Activated naive CD4-positive, alpha-beta T cell treated with anti-CD3 and anti-CD28 coated beads, Interleukin-2, amount 50 U/mL, for 24 hours (primary cell): ENCODE measurements at regions not wholly inside any gene's neighbourhood (a gene's known extent, or its start where the extent isn't known, plus 50 kb on each side); places are given as distances from the start of the nearest gene placed in this dataset.

ENCODE experiments used
- H3K27ac Mint-ChIP-seq: one replicate; pipeline ENCODE4 v1.8.0; 2021; ENCODE audit warnings: mild to moderate bottlenecking, mixed read lengths
- H3K27me3 Mint-ChIP-seq: one replicate; pipeline ENCODE4 v1.8.0; 2021; ENCODE audit warnings: mixed read lengths
- H3K36me3 Mint-ChIP-seq: one replicate; pipeline ENCODE4 v1.8.0; 2021; ENCODE audit warnings: mixed read lengths
- H3K4me1 Mint-ChIP-seq: one replicate; pipeline ENCODE4 v1.8.0; 2021; ENCODE audit warnings: mixed read lengths
- H3K4me3 Mint-ChIP-seq: one replicate; pipeline ENCODE4 v1.8.0; 2021; ENCODE audit warnings: mild to moderate bottlenecking, mixed read lengths
- H3K9me3 Mint-ChIP-seq: one replicate; pipeline ENCODE4 v1.8.0; 2021; ENCODE audit warnings: mixed read lengths

- H3K4me3 Mint-ChIP-seq: no peak overlapping the region
- no peak overlapping the region for H3K27ac Mint-ChIP-seq
- H3K27me3 Mint-ChIP-seq: no peaks in the 10 kb centered on the region
- H3K36me3 Mint-ChIP-seq: peaks cover 10% of the 10 kb centered on the region
- H3K4me1 Mint-ChIP-seq: no peaks in the 10 kb centered on the region
- peaks cover 14% of the 10 kb centered on the region for H3K9me3 Mint-ChIP-seq
Observed at GRCh38 chr2:7766088-7766722, 849.0 kb downstream of the RNF144A start.

- Mint-ChIP-seq H3K27ac (no peak overlapping the region), H3K4me1 (no peaks in the 10 kb centered on the region), H3K4me3 (no peak overlapping the region), H3K27me3 (no peaks in the 10 kb centered on the region), H3K36me3 (peaks cover 10% of the 10 kb centered on the region), H3K9me3 (peaks cover 14% of the 10 kb centered on the region)
Observed at GRCh38 chr2:7766978-7767565, 849.9 kb downstream of the RNF144A start.

DNA sequence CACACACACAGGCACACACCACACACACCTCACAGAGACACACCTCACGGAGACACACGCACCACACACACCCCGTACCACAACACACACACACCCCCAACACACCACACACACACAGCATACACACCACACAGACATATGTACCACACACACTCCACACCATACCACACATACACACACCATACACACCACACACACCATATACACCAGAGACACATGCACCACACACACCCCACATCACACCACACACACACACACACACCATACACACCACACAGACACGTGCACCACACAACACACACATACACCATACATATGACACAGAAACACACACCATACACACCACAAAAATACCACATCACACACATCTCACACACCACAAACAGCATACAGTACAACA is 850.7 kb downstream of the RNF144A start:
- peaks cover 10% of the 10 kb centered on the region for H3K9me3 Mint-ChIP-seq
- H3K27ac Mint-ChIP-seq: no peak overlapping the region
- peaks cover 8% of the 10 kb centered on the region for H3K36me3 Mint-ChIP-seq
- H3K27me3 Mint-ChIP-seq: no peaks in the 10 kb centered on the region
- H3K4me3 Mint-ChIP-seq: no peak overlapping the region
- peaks cover under 1% of the 10 kb centered on the region for H3K4me1 Mint-ChIP-seq

- no peaks in the 10 kb centered on the region for H3K9me3 Mint-ChIP-seq
- H3K27me3 Mint-ChIP-seq: no peaks in the 10 kb centered on the region
- peaks cover 1% of the 10 kb centered on the region for H3K36me3 Mint-ChIP-seq
- no peak overlapping the region for H3K27ac Mint-ChIP-seq
- peaks cover 12% of the 10 kb centered on the region for H3K4me1 Mint-ChIP-seq
- H3K4me3 Mint-ChIP-seq: no peak overlapping the region
Observed at GRCh38 chr2:7771781-7772180, 854.6 kb downstream of the RNF144A start.

DNA sequence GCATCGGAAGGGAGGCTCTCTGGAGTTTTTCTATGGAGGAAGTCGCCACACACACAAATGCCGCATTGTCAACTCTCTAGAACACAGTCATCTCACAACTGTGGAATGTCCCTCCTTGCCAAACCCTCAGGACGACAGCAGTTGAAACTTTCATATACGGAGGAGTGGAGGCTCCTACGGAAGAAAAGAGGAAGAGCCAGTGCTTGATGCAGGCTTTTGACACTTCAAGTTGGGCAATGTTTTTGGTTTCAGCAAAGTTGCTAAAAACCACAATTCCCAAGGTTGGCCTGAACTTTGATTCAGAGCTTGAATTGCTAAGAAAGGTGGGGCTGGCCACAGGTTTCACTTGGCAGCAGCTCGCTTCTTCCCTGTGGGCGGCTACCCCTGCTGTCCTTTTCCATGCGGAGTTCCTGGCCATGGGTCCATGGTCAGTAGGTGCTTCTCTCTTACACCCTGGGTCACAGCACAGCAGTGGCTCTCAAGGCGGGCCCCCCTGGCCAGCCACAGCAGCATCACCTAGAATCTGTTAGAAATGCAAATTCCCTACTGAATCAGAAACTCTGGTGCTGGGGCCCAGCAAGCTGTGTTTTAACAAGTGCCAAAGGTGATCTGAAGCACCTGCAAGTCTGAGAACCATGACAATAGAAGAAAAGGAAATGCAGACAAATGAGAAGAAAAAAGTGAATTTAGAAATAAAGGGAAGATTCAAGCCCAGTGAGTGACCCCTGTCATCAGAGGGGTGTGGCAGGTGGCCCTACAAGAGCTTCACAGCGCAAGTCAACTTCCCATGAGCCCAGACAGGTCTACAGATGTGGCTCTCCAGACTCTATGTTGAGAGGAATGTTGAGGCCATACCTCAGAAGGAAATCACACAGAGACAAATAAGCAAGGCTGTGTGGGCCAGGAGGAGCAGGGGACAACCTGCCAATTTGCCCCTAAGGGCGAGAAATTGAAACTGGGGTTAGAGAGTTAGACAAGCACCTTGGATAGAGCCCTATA is 856.4 kb downstream of the RNF144A start:
- Mint-ChIP-seq H3K27me3 (no peaks in the 10 kb centered on the region), H3K36me3 (peaks cover 1% of the 10 kb centered on the region), H3K27ac (no peak overlapping the region), H3K4me3 (no peak overlapping the region), H3K4me1 (peaks cover 12% of the 10 kb centered on the region), H3K9me3 (no peaks in the 10 kb centered on the region)

DNA sequence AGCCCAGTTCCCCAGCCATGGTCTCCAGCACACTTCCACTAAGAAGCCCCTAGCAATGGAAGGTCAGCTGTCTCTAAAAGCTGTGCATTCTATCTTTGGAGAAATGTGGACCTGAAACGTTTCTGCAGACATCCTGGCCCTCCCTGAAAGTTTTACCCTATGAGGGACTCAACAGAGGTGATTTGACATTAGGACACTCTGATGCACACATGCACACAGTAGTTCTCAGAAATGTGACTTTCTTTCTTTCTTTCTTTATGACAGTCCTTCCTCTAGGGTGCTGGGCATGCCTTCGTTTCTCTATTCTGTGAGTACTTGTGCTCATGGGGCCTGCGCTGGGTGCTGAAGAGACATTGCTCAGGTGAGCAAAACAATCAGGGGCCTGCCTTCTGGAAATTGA is 857.3 kb downstream of the RNF144A start:
- no peaks in the 10 kb centered on the region for H3K27me3 Mint-ChIP-seq
- no peak overlapping the region for H3K4me3 Mint-ChIP-seq
- peaks cover 1% of the 10 kb centered on the region for H3K36me3 Mint-ChIP-seq
- H3K27ac Mint-ChIP-seq: no peak overlapping the region
- peaks cover 12% of the 10 kb centered on the region for H3K4me1 Mint-ChIP-seq
- no peaks in the 10 kb centered on the region for H3K9me3 Mint-ChIP-seq

- Mint-ChIP-seq H3K4me3 (no peak overlapping the region), H3K4me1 (peaks cover 12% of the 10 kb centered on the region), H3K36me3 (no peaks in the 10 kb centered on the region), H3K27me3 (no peaks in the 10 kb centered on the region), H3K27ac (no peak overlapping the region), H3K9me3 (no peaks in the 10 kb centered on the region)
Observed at GRCh38 chr2:7777668-7778067, 860.5 kb downstream of the RNF144A start.

DNA sequence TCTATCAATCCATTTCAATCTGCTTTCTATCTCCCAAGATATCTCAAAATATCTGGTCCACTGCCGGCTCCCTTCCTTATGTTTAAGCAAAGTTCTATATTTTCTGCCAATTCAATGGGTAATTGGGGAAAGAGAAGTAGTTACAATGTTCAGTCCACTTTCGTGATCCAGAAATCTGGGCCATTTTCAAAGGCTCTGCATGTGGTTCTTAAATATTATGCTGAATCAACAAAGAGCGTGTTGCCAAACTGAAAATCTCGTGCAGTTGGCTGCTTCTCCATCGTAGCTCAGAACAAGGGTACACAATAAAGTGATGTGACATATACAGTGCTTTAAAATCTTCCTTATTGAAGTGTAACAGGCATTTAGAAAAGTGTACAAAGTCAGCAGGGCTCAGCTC is 863.1 kb downstream of the RNF144A start:
- Mint-ChIP-seq H3K4me3 (no peak overlapping the region), H3K4me1 (no peaks in the 10 kb centered on the region), H3K27ac (no peak overlapping the region), H3K27me3 (no peaks in the 10 kb centered on the region), H3K36me3 (no peaks in the 10 kb centered on the region), H3K9me3 (no peaks in the 10 kb centered on the region)

- Mint-ChIP-seq H3K27ac (no peak overlapping the region), H3K4me1 (no peaks in the 10 kb centered on the region), H3K9me3 (no peaks in the 10 kb centered on the region), H3K27me3 (no peaks in the 10 kb centered on the region), H3K36me3 (no peaks in the 10 kb centered on the region), H3K4me3 (no peak overlapping the region)
Observed at GRCh38 chr2:7785700-7786099, 868.5 kb downstream of the RNF144A start.

GRCh38 chr2:7788736-7789135 is 871.5 kb downstream of the RNF144A start:
- Mint-ChIP-seq H3K4me1 (no peaks in the 10 kb centered on the region), H3K27ac (no peak overlapping the region), H3K27me3 (no peaks in the 10 kb centered on the region), H3K36me3 (no peaks in the 10 kb centered on the region), H3K9me3 (no peaks in the 10 kb centered on the region), H3K4me3 (no peak overlapping the region)

GRCh38 chr2:7792031-7792651 is 874.9 kb downstream of the RNF144A start:
- Mint-ChIP-seq H3K36me3 (no peaks in the 10 kb centered on the region), H3K4me1 (peaks cover 10% of the 10 kb centered on the region), H3K9me3 (no peaks in the 10 kb centered on the region), H3K27ac (no peak overlapping the region), H3K27me3 (no peaks in the 10 kb centered on the region), H3K4me3 (no peak overlapping the region)

DNA sequence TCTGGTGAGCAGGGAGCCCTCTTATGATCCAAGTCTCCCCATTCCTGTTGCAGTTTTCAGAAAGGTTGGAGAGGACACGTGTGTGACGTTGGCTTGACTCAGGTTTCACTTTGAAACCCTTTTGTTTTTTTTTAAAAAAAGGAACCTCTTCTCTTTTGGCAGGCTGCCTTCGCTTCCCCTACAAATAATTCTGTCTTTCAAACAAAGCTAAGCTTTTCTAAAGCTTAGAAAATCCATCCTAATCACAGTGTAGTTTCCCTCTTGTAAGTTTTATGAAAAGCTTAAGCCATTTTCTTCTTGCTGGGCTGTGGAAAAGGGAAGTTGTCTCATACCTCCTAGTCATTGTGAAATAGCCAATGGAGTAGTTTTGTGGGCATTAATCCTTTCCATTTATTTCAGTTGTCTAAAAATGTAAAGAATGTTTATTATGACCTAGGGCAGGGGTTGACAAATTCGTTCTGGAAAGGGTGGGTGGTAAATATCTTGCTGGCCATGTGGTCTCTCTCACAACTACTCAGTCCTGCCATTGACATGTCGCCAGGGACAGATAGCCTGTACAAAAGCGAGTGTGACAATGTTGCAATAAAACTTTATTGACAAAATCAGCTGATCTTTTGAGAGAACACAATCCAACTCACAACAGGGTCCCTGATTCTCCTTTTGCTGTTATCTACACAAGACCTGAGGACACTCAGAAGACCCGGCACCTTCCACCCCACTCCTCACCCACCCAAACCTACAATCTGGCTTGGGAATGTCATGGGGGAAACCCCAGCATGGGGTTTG is 878.8 kb downstream of the RNF144A start:
- H3K4me1 Mint-ChIP-seq: peaks cover 10% of the 10 kb centered on the region
- no peaks in the 10 kb centered on the region for H3K36me3 Mint-ChIP-seq
- no peaks in the 10 kb centered on the region for H3K9me3 Mint-ChIP-seq
- no peaks in the 10 kb centered on the region for H3K27me3 Mint-ChIP-seq
- no peak overlapping the region for H3K27ac Mint-ChIP-seq
- H3K4me3 Mint-ChIP-seq: no peak overlapping the region

- H3K4me1 Mint-ChIP-seq: peaks cover 8% of the 10 kb centered on the region
- H3K9me3 Mint-ChIP-seq: peaks cover 5% of the 10 kb centered on the region
- no peaks in the 10 kb centered on the region for H3K27me3 Mint-ChIP-seq
- peaks cover 3% of the 10 kb centered on the region for H3K36me3 Mint-ChIP-seq
- H3K4me3 Mint-ChIP-seq: no peak overlapping the region
- no peak overlapping the region for H3K27ac Mint-ChIP-seq
Observed at GRCh38 chr2:7800031-7800430, 881.8 kb upstream of the ID2 start.

GRCh38 chr2:7801212-7801611 is 880.6 kb upstream of the ID2 start:
- H3K4me3 Mint-ChIP-seq: no peak overlapping the region
- no peak overlapping the region for H3K27ac Mint-ChIP-seq
- peaks cover 5% of the 10 kb centered on the region for H3K9me3 Mint-ChIP-seq
- H3K27me3 Mint-ChIP-seq: no peaks in the 10 kb centered on the region
- H3K4me1 Mint-ChIP-seq: no peaks in the 10 kb centered on the region
- H3K36me3 Mint-ChIP-seq: peaks cover 3% of the 10 kb centered on the region

GRCh38 chr2:7803515-7803914 is 878.3 kb upstream of the ID2 start:
- H3K9me3 Mint-ChIP-seq: peaks cover 5% of the 10 kb centered on the region
- H3K27ac Mint-ChIP-seq: no peak overlapping the region
- H3K4me1 Mint-ChIP-seq: no peaks in the 10 kb centered on the region
- H3K27me3 Mint-ChIP-seq: no peaks in the 10 kb centered on the region
- H3K4me3 Mint-ChIP-seq: no peak overlapping the region
- H3K36me3 Mint-ChIP-seq: peaks cover 3% of the 10 kb centered on the region
